IMR-90 (cell line): ENCODE measurements at regions not wholly inside any gene's neighbourhood (a gene's known extent, or its start where the extent isn't known, plus 50 kb on each side); places are given as distances from the start of the nearest gene placed in this dataset.

ENCODE experiments used
- ATAC-seq: fragments of 200-7000 bp; cut with Tn5 transposase; 2 replicates; pipeline ENCODE4 v1.9.1; 2020; ENCODE audit warnings: low read depth, mild to moderate bottlenecking, moderate library complexity
- BruUV-seq: library from RNA; stranded (reverse); fragments of 400-500 nt; replicated peaks from 2 replicates; lab custom pipeline; 2021; lab: Mats Ljungman, UMichigan
- CTCF ChIA-PET: fragments of 300-600 bp; formaldehyde crosslinking; extraction: SDS; loops from one replicate; lab custom pipeline; 2021; ENCODE audit warnings: antibody characterized with exemption; lab: Yijun Ruan, JAX
- POLR2A ChIA-PET: fragments of 300-600 bp; sonication (Branson Sonifier 250); formaldehyde crosslinking; loops from one replicate; lab custom pipeline; 2022; ENCODE audit warnings: antibody characterized with exemption; ENCODE audit not compliant: unreplicated experiment; lab: Charles Lee
- DNase-seq: peaks from one replicate; pipeline ENCODE4 v3.0.0; 2013
- H2AFZ ChIP-seq: replicated peaks from 2 replicates; pipeline ENCODE3; 2013; ENCODE audit warnings: low read length, mild to moderate bottlenecking; ENCODE audit not compliant: poor library complexity
- H2AK5ac ChIP-seq: 2 replicates; pipeline ENCODE4 v1.6.1; 2013; ENCODE audit warnings: low read depth, low read length, inconsistent platforms
- H2AK9ac ChIP-seq: replicated peaks from 2 replicates; pipeline ENCODE3; 2013; ENCODE audit warnings: mild to moderate bottlenecking, low read depth, low read length, moderate library complexity; ENCODE audit not compliant: poor library complexity
- H2BK120ac ChIP-seq: 2 replicates; pipeline ENCODE4 v1.6.1; 2013; ENCODE audit warnings: low read depth, low read length, inconsistent platforms
- H2BK15ac ChIP-seq: 3 replicates; pipeline ENCODE4 v1.6.1; 2013; ENCODE audit warnings: low read depth, low read length, inconsistent platforms
- H2BK20ac ChIP-seq: 2 replicates; pipeline ENCODE4 v1.6.1; 2013; ENCODE audit warnings: low read depth, mild to moderate bottlenecking, inconsistent platforms, low read length, moderate library complexity
- H2BK5ac ChIP-seq: 2 replicates; pipeline ENCODE4 v1.6.1; 2013; ENCODE audit warnings: mild to moderate bottlenecking, low read depth, low read length, inconsistent platforms; ENCODE audit not compliant: poor library complexity, severe bottlenecking
- H3K14ac ChIP-seq: replicated peaks from 2 replicates; pipeline ENCODE4 v1.6.1; 2013; ENCODE audit warnings: low read depth, low read length, inconsistent platforms
- H3K18ac ChIP-seq: 2 replicates; pipeline ENCODE4 v1.6.1; 2013; ENCODE audit warnings: low read depth, low read length, control low read depth
- H3K23ac ChIP-seq: 2 replicates; pipeline ENCODE4 v1.6.1; 2013; ENCODE audit warnings: low read depth, low read length, inconsistent platforms
- H3K27ac ChIP-seq: 2 replicates; pipeline ENCODE4 v1.5.1; 2013; ENCODE audit warnings: mild to moderate bottlenecking, control low read depth, low read length; ENCODE audit not compliant: insufficient read depth
- H3K27me3 ChIP-seq: 2 replicates; pipeline ENCODE4 v1.6.1; 2013; ENCODE audit warnings: low read length; ENCODE audit not compliant: control insufficient read depth, insufficient read depth
- H3K36me3 ChIP-seq: 2 replicates; pipeline ENCODE4 v1.6.1; 2013; ENCODE audit warnings: low read length, mixed read lengths; ENCODE audit not compliant: control insufficient read depth, insufficient read depth
- H3K4ac ChIP-seq: 2 replicates; pipeline ENCODE4 v1.6.1; 2013; ENCODE audit warnings: low read depth, low read length, inconsistent platforms
- H3K4me1 ChIP-seq: 2 replicates; pipeline ENCODE4 v1.6.1; 2013; ENCODE audit warnings: low read length, mixed read lengths; ENCODE audit not compliant: control insufficient read depth, insufficient read depth
- H3K4me2 ChIP-seq: 2 replicates; pipeline ENCODE4 v1.6.1; 2013; ENCODE audit warnings: low read depth, mild to moderate bottlenecking, control low read depth, low read length, moderate library complexity
- H3K4me3 ChIP-seq: 2 replicates; pipeline ENCODE4 v1.5.1; 2013; ENCODE audit warnings: low read depth, mild to moderate bottlenecking, control low read depth, low read length, moderate library complexity; ENCODE audit not compliant: insufficient read depth
- H3K56ac ChIP-seq: 2 replicates; pipeline ENCODE4 v1.6.1; 2013; ENCODE audit warnings: low read length, inconsistent platforms; ENCODE audit not compliant: insufficient read depth; ENCODE audit errors: extremely low read depth
- H3K79me1 ChIP-seq, 2 experiments: 2 replicates each; pipeline ENCODE4 v1.6.1; 2013; ENCODE audit warnings: low read length in 2 of 2, inconsistent platforms in 1 of 2, low read depth in 1 of 2
- H3K9ac ChIP-seq: 2 replicates; pipeline ENCODE4 v1.6.1; 2013; ENCODE audit warnings: low read depth, low read length, control low read depth
- H3K9me1 ChIP-seq: 2 replicates; pipeline ENCODE4 v1.6.1; 2013; ENCODE audit warnings: low read length, inconsistent platforms; ENCODE audit not compliant: insufficient read depth
- H3K9me3 ChIP-seq: 2 replicates; pipeline ENCODE4 v1.6.1; 2013; ENCODE audit warnings: low read length; ENCODE audit not compliant: control insufficient read depth, insufficient read depth
- H4K20me1 ChIP-seq: 2 replicates; pipeline ENCODE4 v1.6.1; 2013; ENCODE audit warnings: low read length, inconsistent platforms; ENCODE audit not compliant: insufficient read depth
- H4K5ac ChIP-seq: 2 replicates; pipeline ENCODE4 v1.6.1; 2013; ENCODE audit warnings: mild to moderate bottlenecking, low read depth, low read length, control low read depth
- H4K8ac ChIP-seq, 2 experiments: 2 replicates each; pipeline ENCODE4 v1.6.1; 2013; ENCODE audit warnings: low read depth in 2 of 2, low read length in 2 of 2, control low read depth in 1 of 2, inconsistent platforms in 1 of 2
- H4K91ac ChIP-seq: 2 replicates; pipeline ENCODE4 v1.6.1; 2013; ENCODE audit warnings: low read depth, low read length, inconsistent platforms; ENCODE audit not compliant: insufficient read depth
- BHLHE40 ChIP-seq: fragments of 150-350 bp; IDR thresholded peaks from 2 replicates; pipeline ENCODE4 v1.6.1; 2016; ENCODE audit warnings: mild to moderate bottlenecking, low read depth, low read length
- CEBPB ChIP-seq: IDR thresholded peaks from 2 replicates; pipeline ENCODE4 v1.6.1; 2012; ENCODE audit warnings: low read depth, low read length, improper control_type of control experiment
- CHD1 ChIP-seq: IDR thresholded peaks from 2 replicates; pipeline ENCODE4 v1.6.1; 2012; ENCODE audit warnings: low read depth, low read length, improper control_type of control experiment
- CTCF ChIP-seq: conservative IDR thresholded peaks from 2 replicates; pipeline ENCODE4 v1.5.1; 2012; ENCODE audit warnings: mild to moderate bottlenecking, low read depth, low read length, improper control_type of control experiment
- FOS ChIP-seq: fragments of 150-350 bp; IDR thresholded peaks from 2 replicates; pipeline ENCODE4 v1.6.1; 2016; ENCODE audit warnings: low read depth, low read length
- MAZ ChIP-seq: IDR thresholded peaks from 2 replicates; pipeline ENCODE4 v1.6.1; 2012; ENCODE audit warnings: low read depth, mild to moderate bottlenecking, low read length, improper control_type of control experiment, moderate library complexity, borderline replicate concordance
- MXI1 ChIP-seq: IDR thresholded peaks from 2 replicates; pipeline ENCODE4 v1.6.1; 2012; ENCODE audit warnings: low read depth, mild to moderate bottlenecking, low read length, moderate library complexity, borderline replicate concordance
- NFE2L2 ChIP-seq: fragments of 150-350 bp; IDR thresholded peaks from 2 replicates; pipeline ENCODE4 v1.6.1; 2016; ENCODE audit warnings: low read depth, mild to moderate bottlenecking, low read length
- POLR2A ChIP-seq: IDR thresholded peaks from 2 replicates; pipeline ENCODE4 v1.6.1; 2012; ENCODE audit warnings: mild to moderate bottlenecking, low read depth, low read length
- RAD21 ChIP-seq: IDR thresholded peaks from 2 replicates; pipeline ENCODE4 v1.6.1; 2012; ENCODE audit warnings: low read length, improper control_type of control experiment
- RCOR1 ChIP-seq: IDR thresholded peaks from 2 replicates; pipeline ENCODE4 v1.6.1; 2012; ENCODE audit warnings: mild to moderate bottlenecking, low read length, improper control_type of control experiment; ENCODE audit not compliant: insufficient replicate concordance
- RFX5 ChIP-seq: IDR thresholded peaks from 2 replicates; pipeline ENCODE4 v1.8.0; 2012; ENCODE audit warnings: low read depth, mild to moderate bottlenecking, low read length, moderate library complexity
- SMC3 ChIP-seq: fragments of 150-350 bp; IDR thresholded peaks from 2 replicates; pipeline ENCODE4 v1.6.1; 2016; ENCODE audit warnings: low read depth, mild to moderate bottlenecking, antibody characterized with exemption, low read length, moderate library complexity
- USF2 ChIP-seq: fragments of 150-350 bp; IDR thresholded peaks from 2 replicates; pipeline ENCODE4 v1.6.1; 2017; ENCODE audit warnings: mild to moderate bottlenecking, antibody characterized with exemption, low read length, low read depth
- WGBS, 2 experiments: methylation state at CpG; one replicate each; pipeline versions ENCODE4 v1.1.5 to v1.1.7; 2013; ENCODE audit warnings: missing lambda C conversion rate in 2 of 2; ENCODE audit not compliant: insufficient read length in 1 of 2; ENCODE audit errors: extremely low coverage in 2 of 2; 5-methylcytosine and 5-hydroxymethylcytosine counted together
- dilution Hi-C: fragments of 300-500 bp; cut with HindIII; formaldehyde crosslinking; loops from one replicate; pipeline ENCODE4 v1.14.3; 2018; ENCODE audit warnings: low sequenced_read_pairs; ENCODE audit not compliant: unreplicated experiment
- in situ Hi-C: fragments of 300-500 bp; cut with MboI; formaldehyde crosslinking; loops from 3 replicates; pipeline ENCODE4 v1.14.3; 2019; ENCODE audit warnings: low sequenced_read_pairs, inconsistent platforms, mixed read lengths
- intact Hi-C: fragments of 100-400 bp; cut with micrococcal nuclease; formaldehyde crosslinking; loops from 2 replicates; pipeline ENCODE4 v1.10.0; 2022
- TF ChIP-seq, protein P1 (sequence below): fragments of 150-350 bp; IDR thresholded peaks from 2 replicates; pipeline ENCODE4 v1.6.1; 2016; ENCODE audit warnings: low read depth, mild to moderate bottlenecking, low read length, moderate library complexity, borderline replicate concordance

DNA sequence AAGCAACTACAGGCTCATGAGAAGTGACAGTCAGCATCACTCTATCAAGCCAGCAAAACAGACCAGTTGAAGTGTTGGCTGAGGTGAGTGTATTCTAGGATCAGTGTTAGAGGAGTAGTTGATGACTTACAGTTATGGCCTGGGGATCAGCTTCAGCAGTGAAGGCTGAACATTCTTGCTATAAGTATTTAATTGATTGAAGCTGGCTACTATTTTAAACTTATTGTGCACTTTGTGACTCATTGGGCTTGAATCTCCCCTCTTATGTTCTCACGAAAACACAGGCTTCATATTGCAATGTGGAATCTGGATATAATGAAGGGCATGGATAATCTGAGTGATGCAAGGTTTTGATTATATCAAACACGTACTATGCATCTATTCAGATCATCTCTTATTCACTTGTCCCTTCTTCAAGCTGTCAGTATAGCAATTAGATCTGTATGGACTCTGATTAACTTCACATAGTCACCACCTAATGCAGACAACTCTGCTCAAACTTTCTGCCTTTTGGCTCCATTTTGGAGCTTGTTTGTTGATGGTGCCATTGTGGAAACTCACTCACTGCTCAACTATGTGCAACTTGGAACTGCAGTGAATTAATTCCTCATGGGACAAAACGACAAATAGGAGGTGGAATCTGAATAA, 309.2 kb downstream of the SLC16A7 start (continued):
- no peak for TF ChIP-seq POLR2A

DNA sequence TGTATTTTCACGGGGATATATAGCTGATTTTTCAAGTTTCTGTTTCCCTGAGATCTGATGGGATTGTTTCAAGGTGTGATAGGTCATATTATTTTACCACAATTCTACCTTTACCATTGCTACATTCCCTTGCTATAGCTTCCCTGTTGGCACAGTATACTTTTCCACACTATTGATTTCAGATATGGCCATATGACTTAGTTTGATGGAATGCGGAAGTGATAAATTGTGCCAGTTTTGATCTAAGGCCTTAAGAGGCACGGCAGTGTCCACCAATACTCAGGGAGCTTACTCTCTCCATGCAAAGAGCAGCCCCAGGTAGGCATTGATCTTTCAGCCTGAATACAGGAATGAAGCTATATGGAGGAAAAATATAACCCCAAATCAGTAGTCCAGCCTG, 315.7 kb downstream of the SLC16A7 start:
- H3K14ac ChIP-seq, result no peak overlapping the region
- H3K79me1 ChIP-seq, result no peaks in the 10 kb centered on the region
- H4K20me1 ChIP-seq, result no peaks in the 10 kb centered on the region
- CTCF ChIA-PET, result no interaction called here
- no peak overlapping the region for H2BK120ac ChIP-seq
- intact Hi-C loops (no loop called here), dilution Hi-C loops (no loop called here), in situ Hi-C loops (no loop called here)
- H3K4me3 ChIP-seq, result no peak overlapping the region
- no peaks in the 10 kb centered on the region for H3K4me1 ChIP-seq
- H2BK15ac ChIP-seq, result no peak overlapping the region
- no peaks in the 10 kb centered on the region for H3K27me3 ChIP-seq
- POLR2A ChIA-PET, result no interaction called here
- no peaks in the 10 kb centered on the region for H3K9me1 ChIP-seq
- H3K9ac ChIP-seq, result no peak overlapping the region
- no peak overlapping the region for H2BK5ac ChIP-seq
- no peak overlapping the region for H3K56ac ChIP-seq
- H3K23ac ChIP-seq, result no peak overlapping the region
- H3K27ac ChIP-seq, result no peak overlapping the region
- no peak overlapping the region for H2BK20ac ChIP-seq
- H3K18ac ChIP-seq, result no peak overlapping the region
- no peaks in the 10 kb centered on the region for H3K9me3 ChIP-seq
- no peak overlapping the region for H2AFZ ChIP-seq
- no CpG with 5 or more reads among the region's 3 CpGs for WGBS, 2 experiments
- DNase-seq (no peak), ATAC-seq (no peak)
- no peak overlapping the region for H4K5ac ChIP-seq
- no peaks in the 10 kb centered on the region for H3K36me3 ChIP-seq
- no peak overlapping the region for H3K4me2 ChIP-seq
- no TSS peak for BruUV-seq
- no peak overlapping the region for H4K8ac ChIP-seq
- H2AK9ac ChIP-seq, result no peak overlapping the region
- H4K91ac ChIP-seq, result no peak overlapping the region
- H3K4ac ChIP-seq, result no peak overlapping the region
- no peak overlapping the region for H2AK5ac ChIP-seq
- TF ChIP-seq MAZ (no peak), CEBPB (no peak), BHLHE40 (no peak), USF2 (no peak), SMC3 (no peak), CHD1 (no peak), CTCF (no peak), RAD21 (no peak), FOS (no peak), MXI1 (no peak), RFX5 (no peak), NFE2L2 (no peak), POLR2A (no peak), RCOR1 (no peak)
- TF ChIP-seq, protein P1, sequence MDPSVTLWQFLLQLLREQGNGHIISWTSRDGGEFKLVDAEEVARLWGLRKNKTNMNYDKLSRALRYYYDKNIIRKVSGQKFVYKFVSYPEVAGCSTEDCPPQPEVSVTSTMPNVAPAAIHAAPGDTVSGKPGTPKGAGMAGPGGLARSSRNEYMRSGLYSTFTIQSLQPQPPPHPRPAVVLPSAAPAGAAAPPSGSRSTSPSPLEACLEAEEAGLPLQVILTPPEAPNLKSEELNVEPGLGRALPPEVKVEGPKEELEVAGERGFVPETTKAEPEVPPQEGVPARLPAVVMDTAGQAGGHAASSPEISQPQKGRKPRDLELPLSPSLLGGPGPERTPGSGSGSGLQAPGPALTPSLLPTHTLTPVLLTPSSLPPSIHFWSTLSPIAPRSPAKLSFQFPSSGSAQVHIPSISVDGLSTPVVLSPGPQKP, result no peak
